ENCODE measurements at regions not wholly inside any gene's neighbourhood (a gene's known extent, or its start where the extent isn't known, plus 50 kb on each side); places are given as distances from the start of the nearest gene placed in this dataset.

GRCh38 chr9:115799734-115800133 lies 353.9 kb upstream of the PAPPA start:
- no peak for TF ChIP-seq NFIC (IDR thresholded peaks at IDR 0.05)
- TF ChIP-seq CREB1 (IDR thresholded peaks at IDR 0.05; ENCODE audit: low read depth) = no peak
- no peak for TF ChIP-seq CEBPB (IDR thresholded peaks at IDR 0.05)
- TF ChIP-seq EP300 (IDR thresholded peaks at IDR 0.05; ENCODE audit: borderline replicate concordance) = no peak
- TF ChIP-seq TEAD4 (IDR thresholded peaks at IDR 0.05) = no peak
- TF ChIP-seq TAF1 (IDR thresholded peaks at IDR 0.05; ENCODE audit: low read depth) = no peak
- TF ChIP-seq EGR1 (IDR thresholded peaks at IDR 0.05) = no peak
- no peak for TF ChIP-seq REST (IDR thresholded peaks at IDR 0.05; ENCODE audit: low read depth)
- no peak for TF ChIP-seq TCF12 (IDR thresholded peaks at IDR 0.05; ENCODE audit: low read depth)
- TF ChIP-seq MAX (IDR thresholded peaks at IDR 0.05) = no peak
- TF ChIP-seq USF1 (IDR thresholded peaks at IDR 0.05) = no peak
- TF ChIP-seq RAD21 (IDR thresholded peaks at IDR 0.05; ENCODE audit: low read depth) = no peak
- TF ChIP-seq ZBTB7A (IDR thresholded peaks at IDR 0.05; ENCODE audit: low read depth) = no peak
- no peak for TF ChIP-seq YY1 (IDR thresholded peaks at IDR 0.05; ENCODE audit: low read depth)
- TF ChIP-seq FOXM1 (IDR thresholded peaks at IDR 0.05; ENCODE audit: borderline replicate concordance, low read depth) = no peak

GRCh38 chr9:115804206-115804605 lies 349.4 kb upstream of the PAPPA start:
- no peak for TF ChIP-seq FOXM1 (IDR thresholded peaks at IDR 0.05; ENCODE audit: borderline replicate concordance, low read depth)
- no peak for TF ChIP-seq TCF12 (IDR thresholded peaks at IDR 0.05; ENCODE audit: low read depth)
- no peak for TF ChIP-seq RAD21 (IDR thresholded peaks at IDR 0.05; ENCODE audit: low read depth)
- TF ChIP-seq CREB1 (IDR thresholded peaks at IDR 0.05; ENCODE audit: low read depth) = no peak

- TF ChIP-seq CEBPB (IDR thresholded peaks at IDR 0.05) (peak; percentile 90), EP300 (IDR thresholded peaks at IDR 0.05; ENCODE audit: borderline replicate concordance) (no peak), TEAD4 (IDR thresholded peaks at IDR 0.05) (no peak)
Measured at GRCh38 chr9:115808108-115808507, 345.5 kb upstream of the PAPPA start.

GRCh38 chr9:115808695-115809094 lies 344.9 kb upstream of the PAPPA start:
- no peak for TF ChIP-seq RAD21 (IDR thresholded peaks at IDR 0.05; ENCODE audit: low read depth)
- no peak for TF ChIP-seq EP300 (IDR thresholded peaks at IDR 0.05; ENCODE audit: borderline replicate concordance)
- TF ChIP-seq ZBTB7A (IDR thresholded peaks at IDR 0.05; ENCODE audit: low read depth) = no peak
- no peak for TF ChIP-seq NFIC (IDR thresholded peaks at IDR 0.05)
- TF ChIP-seq MAX (IDR thresholded peaks at IDR 0.05) = no peak
- TF ChIP-seq CEBPB (IDR thresholded peaks at IDR 0.05) = no peak
- no peak for TF ChIP-seq TCF12 (IDR thresholded peaks at IDR 0.05; ENCODE audit: low read depth)
- TF ChIP-seq TEAD4 (IDR thresholded peaks at IDR 0.05) = no peak
- TF ChIP-seq REST (IDR thresholded peaks at IDR 0.05; ENCODE audit: low read depth) = no peak
- TF ChIP-seq FOXM1 (IDR thresholded peaks at IDR 0.05; ENCODE audit: borderline replicate concordance, low read depth) = no peak
- TF ChIP-seq EGR1 (IDR thresholded peaks at IDR 0.05) = no peak
- TF ChIP-seq USF1 (IDR thresholded peaks at IDR 0.05) = no peak

GRCh38 chr9:115810166-115810565 lies 343.4 kb upstream of the PAPPA start:
- no peak for TF ChIP-seq EP300 (IDR thresholded peaks at IDR 0.05; ENCODE audit: borderline replicate concordance)
- no peak for TF ChIP-seq NFIC (IDR thresholded peaks at IDR 0.05)
- no peak for TF ChIP-seq RAD21 (IDR thresholded peaks at IDR 0.05; ENCODE audit: low read depth)
- no peak for TF ChIP-seq MAX (IDR thresholded peaks at IDR 0.05)
- TF ChIP-seq USF1 (IDR thresholded peaks at IDR 0.05) = no peak
- no peak for TF ChIP-seq ZBTB7A (IDR thresholded peaks at IDR 0.05; ENCODE audit: low read depth)
- TF ChIP-seq EGR1 (IDR thresholded peaks at IDR 0.05) = no peak
- TF ChIP-seq CREB1 (IDR thresholded peaks at IDR 0.05; ENCODE audit: low read depth) = no peak
- no peak for TF ChIP-seq REST (IDR thresholded peaks at IDR 0.05; ENCODE audit: low read depth)
- no peak for TF ChIP-seq FOXM1 (IDR thresholded peaks at IDR 0.05; ENCODE audit: borderline replicate concordance, low read depth)
- TF ChIP-seq TEAD4 (IDR thresholded peaks at IDR 0.05) = no peak
- no peak for TF ChIP-seq CEBPB (IDR thresholded peaks at IDR 0.05)
- TF ChIP-seq YY1 (IDR thresholded peaks at IDR 0.05; ENCODE audit: low read depth) = no peak
- TF ChIP-seq TAF1 (IDR thresholded peaks at IDR 0.05; ENCODE audit: low read depth) = no peak
- TF ChIP-seq TCF12 (IDR thresholded peaks at IDR 0.05; ENCODE audit: low read depth) = no peak
